ENCODE measurements at regions not wholly inside any gene's neighbourhood (a gene's known extent, or its start where the extent isn't known, plus 50 kb on each side); places are given as distances from the start of the nearest gene placed in this dataset.

DNA sequence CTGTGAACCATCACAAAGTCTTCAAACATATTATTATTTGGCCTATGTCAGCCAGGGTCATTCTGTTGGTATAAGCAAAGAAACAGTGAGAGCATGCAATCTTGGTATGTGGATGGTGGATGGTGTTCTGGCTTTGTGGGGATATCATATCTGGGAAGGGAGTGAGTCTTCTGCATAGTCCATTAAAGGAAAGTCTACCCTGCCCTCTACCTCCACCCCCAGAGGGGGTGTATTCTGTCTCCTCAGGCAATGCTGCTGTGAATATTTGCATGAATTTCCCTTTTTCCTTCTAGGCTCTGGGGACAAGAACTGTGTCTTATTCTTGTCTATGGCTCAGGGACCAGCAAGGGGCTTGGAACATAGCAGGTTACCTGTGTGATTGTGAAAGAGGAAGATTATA is 495.8 kb downstream of the PDCD6IP start:
- POLR2A ChIA-PET: no interaction called here
- Mint-ChIP-seq H3K4me3 (ENCODE audit: unreplicated experiment) (no peak overlapping the region), H3K27me3 (ENCODE audit: insufficient read depth, unreplicated experiment) (peaks cover 23% of the 10 kb centered on the region), H3K36me3 (ENCODE audit: insufficient read depth, unreplicated experiment) (no peaks in the 10 kb centered on the region), H3K4me1 (ENCODE audit: insufficient read depth, unreplicated experiment) (no peaks in the 10 kb centered on the region), H3K9me3 (ENCODE audit: unreplicated experiment) (no peaks in the 10 kb centered on the region), H3K27ac (ENCODE audit: low read depth, unreplicated experiment) (no peak overlapping the region)
- TF ChIP-seq, protein P1, sequence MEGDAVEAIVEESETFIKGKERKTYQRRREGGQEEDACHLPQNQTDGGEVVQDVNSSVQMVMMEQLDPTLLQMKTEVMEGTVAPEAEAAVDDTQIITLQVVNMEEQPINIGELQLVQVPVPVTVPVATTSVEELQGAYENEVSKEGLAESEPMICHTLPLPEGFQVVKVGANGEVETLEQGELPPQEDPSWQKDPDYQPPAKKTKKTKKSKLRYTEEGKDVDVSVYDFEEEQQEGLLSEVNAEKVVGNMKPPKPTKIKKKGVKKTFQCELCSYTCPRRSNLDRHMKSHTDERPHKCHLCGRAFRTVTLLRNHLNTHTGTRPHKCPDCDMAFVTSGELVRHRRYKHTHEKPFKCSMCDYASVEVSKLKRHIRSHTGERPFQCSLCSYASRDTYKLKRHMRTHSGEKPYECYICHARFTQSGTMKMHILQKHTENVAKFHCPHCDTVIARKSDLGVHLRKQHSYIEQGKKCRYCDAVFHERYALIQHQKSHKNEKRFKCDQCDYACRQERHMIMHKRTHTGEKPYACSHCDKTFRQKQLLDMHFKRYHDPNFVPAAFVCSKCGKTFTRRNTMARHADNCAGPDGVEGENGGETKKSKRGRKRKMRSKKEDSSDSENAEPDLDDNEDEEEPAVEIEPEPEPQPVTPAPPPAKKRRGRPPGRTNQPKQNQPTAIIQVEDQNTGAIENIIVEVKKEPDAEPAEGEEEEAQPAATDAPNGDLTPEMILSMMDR (IDR thresholded peaks at IDR 0.05; ENCODE audit: unreplicated experiment): no peak
- DNase-seq (ENCODE audit: unreplicated experiment): no peak
- CTCF ChIA-PET: no interaction called here
- intact Hi-C loops (cut with micrococcal nuclease): no loop called here
- no TSS peak for BruUV-seq (replicated peaks)

GRCh38 chr3:34296796-34297195 is 498.4 kb downstream of the PDCD6IP start:
- no peak overlapping the region for H3K27ac Mint-ChIP-seq (ENCODE audit: low read depth, unreplicated experiment)
- H3K9me3 Mint-ChIP-seq (ENCODE audit: unreplicated experiment): no peaks in the 10 kb centered on the region
- no TSS peak for BruUV-seq (replicated peaks)
- no peak overlapping the region for H3K4me3 Mint-ChIP-seq (ENCODE audit: unreplicated experiment)
- ChIA-PET CTCF (no interaction called here), POLR2A (no interaction called here)
- no peaks in the 10 kb centered on the region for H3K36me3 Mint-ChIP-seq (ENCODE audit: insufficient read depth, unreplicated experiment)
- TF ChIP-seq, protein P1 (IDR thresholded peaks at IDR 0.05; ENCODE audit: unreplicated experiment): no peak
- intact Hi-C loops (cut with micrococcal nuclease): no loop called here
- H3K4me1 Mint-ChIP-seq (ENCODE audit: insufficient read depth, unreplicated experiment): no peaks in the 10 kb centered on the region
- H3K27me3 Mint-ChIP-seq (ENCODE audit: insufficient read depth, unreplicated experiment): peaks cover 16% of the 10 kb centered on the region
- DNase-seq (ENCODE audit: unreplicated experiment): no peak

DNA sequence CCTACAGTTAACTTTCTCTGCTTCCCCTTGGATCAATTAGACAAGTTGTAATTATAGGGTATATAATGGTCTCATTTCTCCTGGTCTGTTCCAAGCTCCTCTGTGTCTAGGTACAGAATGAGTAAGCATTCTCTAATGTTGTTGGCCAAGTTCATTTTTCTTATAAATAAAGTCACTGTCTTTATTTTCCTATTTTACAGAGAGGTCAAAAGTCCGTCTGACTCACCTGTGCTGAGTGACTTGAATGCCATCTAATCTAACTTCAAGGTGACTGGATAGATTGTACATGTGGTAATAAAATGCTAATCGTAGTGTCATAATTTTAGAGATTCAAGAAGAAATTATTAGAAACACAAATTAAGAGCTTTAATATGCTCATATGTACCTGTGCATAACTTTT is 500.2 kb downstream of the PDCD6IP start:
- no TSS peak for BruUV-seq (replicated peaks)
- Mint-ChIP-seq H3K4me1 (ENCODE audit: insufficient read depth, unreplicated experiment) (no peaks in the 10 kb centered on the region), H3K36me3 (ENCODE audit: insufficient read depth, unreplicated experiment) (no peaks in the 10 kb centered on the region), H3K27me3 (ENCODE audit: insufficient read depth, unreplicated experiment) (peaks cover 16% of the 10 kb centered on the region), H3K4me3 (ENCODE audit: unreplicated experiment) (no peak overlapping the region), H3K9me3 (ENCODE audit: unreplicated experiment) (no peaks in the 10 kb centered on the region), H3K27ac (ENCODE audit: low read depth, unreplicated experiment) (no peak overlapping the region)
- TF ChIP-seq, protein P1 (IDR thresholded peaks at IDR 0.05; ENCODE audit: unreplicated experiment): no peak
- ChIA-PET CTCF (no interaction called here), POLR2A (no interaction called here)
- intact Hi-C loops (cut with micrococcal nuclease): no loop called here
- no peak for DNase-seq (ENCODE audit: unreplicated experiment)

- no TSS peak for BruUV-seq (replicated peaks)
- TF ChIP-seq, protein P1 (IDR thresholded peaks at IDR 0.05; ENCODE audit: unreplicated experiment): no peak
- no peak for DNase-seq (ENCODE audit: unreplicated experiment)
- H3K4me1 Mint-ChIP-seq (ENCODE audit: insufficient read depth, unreplicated experiment): no peaks in the 10 kb centered on the region
- H3K4me3 Mint-ChIP-seq (ENCODE audit: unreplicated experiment): no peak overlapping the region
- H3K36me3 Mint-ChIP-seq (ENCODE audit: insufficient read depth, unreplicated experiment): no peaks in the 10 kb centered on the region
- intact Hi-C loops (cut with micrococcal nuclease): no loop called here
- H3K27me3 Mint-ChIP-seq (ENCODE audit: insufficient read depth, unreplicated experiment): peaks cover 16% of the 10 kb centered on the region
- ChIA-PET CTCF (no interaction called here), POLR2A (no interaction called here)
- no peak overlapping the region for H3K27ac Mint-ChIP-seq (ENCODE audit: low read depth, unreplicated experiment)
- no peaks in the 10 kb centered on the region for H3K9me3 Mint-ChIP-seq (ENCODE audit: unreplicated experiment)
These were observed 502.2 kb downstream of the PDCD6IP start for GRCh38 chr3:34300621-34301020.
